ENCODE measurements at regions not wholly inside any gene's neighbourhood (a gene's known extent, or its start where the extent isn't known, plus 50 kb on each side); places are given as distances from the start of the nearest gene placed in this dataset.

DNA sequence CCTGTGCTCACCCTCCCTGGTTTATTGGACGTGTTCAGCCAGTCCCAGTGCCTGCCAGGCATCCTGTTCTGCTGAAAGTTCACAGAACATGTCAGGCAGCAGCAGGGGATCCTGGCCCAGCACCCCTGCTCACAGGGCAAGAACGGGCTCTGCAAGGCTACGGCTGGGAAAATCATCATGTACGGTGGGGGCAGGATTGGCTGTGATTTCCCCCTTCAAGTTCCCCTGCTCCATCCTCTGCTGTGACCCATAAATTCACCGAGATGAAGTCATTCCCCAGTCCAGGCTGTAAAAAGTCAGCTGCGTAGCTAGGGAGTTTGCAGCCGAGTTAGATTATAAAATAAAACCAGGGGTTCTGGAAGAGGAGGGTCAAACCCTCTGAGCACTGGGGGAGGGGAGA lies 484.1 kb upstream of the ZMIZ1 start:
- no peak for TF ChIP-seq YY1 (IDR thresholded peaks at IDR 0.05; ENCODE audit: insufficient read depth, insufficient read length)
- TF ChIP-seq SUZ12 (IDR thresholded peaks at IDR 0.05; ENCODE audit: extremely low read depth, insufficient read depth, insufficient read length) = no peak
